ENCODE measurements at regions not wholly inside any gene's neighbourhood (a gene's known extent, or its start where the extent isn't known, plus 50 kb on each side); places are given as distances from the start of the nearest gene placed in this dataset.

- TF ChIP-seq TAF1 (IDR thresholded peaks at IDR 0.05; ENCODE audit: borderline replicate concordance, insufficient read depth, low read length) (no peak), SIN3A (IDR thresholded peaks at IDR 0.05; ENCODE audit: borderline replicate concordance, insufficient read depth, low read length) (no peak), POLR2AphosphoS5 (IDR thresholded peaks at IDR 0.05; ENCODE audit: low read depth, low read length) (no peak), REST (IDR thresholded peaks at IDR 0.05; ENCODE audit: insufficient read depth in 1 of 2, low read depth in 2 of 2, low read length in 2 of 2) (no peak), FOXP2 (optimal IDR thresholded peaks at IDR 0.05; ENCODE audit: borderline replicate concordance, extremely low read depth, extremely low read length, insufficient read depth) (no peak)
Observed at GRCh38 chr15:95291898-95292472, 1038.5 kb upstream of the NR2F2 start.

Data from PFSK-1 (cell line).